ENCODE measurements at regions not wholly inside any gene's neighbourhood (a gene's known extent, or its start where the extent isn't known, plus 50 kb on each side); places are given as distances from the start of the nearest gene placed in this dataset.
A peak's percentile ranks its signal among the peaks of the same experiment; 100 is the strongest.

DNA sequence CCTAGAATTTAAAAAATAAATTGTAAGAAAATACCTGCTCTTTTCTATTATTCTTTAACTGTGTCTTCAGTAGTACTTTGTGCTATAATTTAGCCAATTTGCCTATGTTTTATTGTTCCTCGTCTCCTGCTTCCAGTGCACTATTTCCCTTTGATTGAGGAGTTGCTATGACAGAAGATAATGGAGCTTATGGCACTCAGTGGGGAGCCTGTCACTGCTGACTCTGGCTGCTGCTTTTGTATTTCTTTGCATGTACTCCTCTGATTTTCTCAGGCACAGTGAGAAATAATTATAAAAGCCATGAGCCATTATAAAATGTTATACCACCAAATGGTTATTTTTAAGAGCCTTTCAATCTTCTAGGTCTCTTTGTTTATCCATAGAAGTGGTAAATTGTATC lies 1310.8 kb upstream of the SLC39A10 start:
- no peaks in the 10 kb centered on the region for H3K9me3 ChIP-seq (ENCODE audit: insufficient read depth, low read depth, low read length)
- no peak overlapping the region for H3K27ac ChIP-seq (ENCODE audit: low read depth, low read length)
- H2AFZ ChIP-seq (ENCODE audit: low read depth, low read length) = no peak overlapping the region
- H4K20me1 ChIP-seq (ENCODE audit: insufficient read depth, low read length) = no peaks in the 10 kb centered on the region
- H3K36me3 ChIP-seq (ENCODE audit: insufficient read depth, low read length) = no peaks in the 10 kb centered on the region
- TF ChIP-seq, protein P1, sequence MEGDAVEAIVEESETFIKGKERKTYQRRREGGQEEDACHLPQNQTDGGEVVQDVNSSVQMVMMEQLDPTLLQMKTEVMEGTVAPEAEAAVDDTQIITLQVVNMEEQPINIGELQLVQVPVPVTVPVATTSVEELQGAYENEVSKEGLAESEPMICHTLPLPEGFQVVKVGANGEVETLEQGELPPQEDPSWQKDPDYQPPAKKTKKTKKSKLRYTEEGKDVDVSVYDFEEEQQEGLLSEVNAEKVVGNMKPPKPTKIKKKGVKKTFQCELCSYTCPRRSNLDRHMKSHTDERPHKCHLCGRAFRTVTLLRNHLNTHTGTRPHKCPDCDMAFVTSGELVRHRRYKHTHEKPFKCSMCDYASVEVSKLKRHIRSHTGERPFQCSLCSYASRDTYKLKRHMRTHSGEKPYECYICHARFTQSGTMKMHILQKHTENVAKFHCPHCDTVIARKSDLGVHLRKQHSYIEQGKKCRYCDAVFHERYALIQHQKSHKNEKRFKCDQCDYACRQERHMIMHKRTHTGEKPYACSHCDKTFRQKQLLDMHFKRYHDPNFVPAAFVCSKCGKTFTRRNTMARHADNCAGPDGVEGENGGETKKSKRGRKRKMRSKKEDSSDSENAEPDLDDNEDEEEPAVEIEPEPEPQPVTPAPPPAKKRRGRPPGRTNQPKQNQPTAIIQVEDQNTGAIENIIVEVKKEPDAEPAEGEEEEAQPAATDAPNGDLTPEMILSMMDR (IDR thresholded peaks at IDR 0.05; ENCODE audit: insufficient read depth, low read depth, low read length) = no peak
- no peak for TF ChIP-seq EZH2 (IDR thresholded peaks at IDR 0.05; ENCODE audit: insufficient read depth, low read length)
- Mint-ChIP-seq H3K36me3 (ENCODE audit: low read depth, unreplicated experiment) (no peaks in the 10 kb centered on the region), H3K27me3 (ENCODE audit: low read depth, unreplicated experiment) (no peaks in the 10 kb centered on the region), H3K4me1 (ENCODE audit: low read depth, unreplicated experiment) (peaks cover 5% of the 10 kb centered on the region), H3K4me3 (ENCODE audit: unreplicated experiment) (no peak overlapping the region), H3K27ac (ENCODE audit: unreplicated experiment) (no peak overlapping the region), H3K9me3 (ENCODE audit: unreplicated experiment) (no peaks in the 10 kb centered on the region)
- no peak for DNase-seq (ENCODE audit: low read depth)
- no peaks in the 10 kb centered on the region for H3K79me2 ChIP-seq (ENCODE audit: insufficient read depth, low read length)
- no peaks in the 10 kb centered on the region for H3K27me3 ChIP-seq (ENCODE audit: insufficient read depth, low read length)
- no peaks in the 10 kb centered on the region for H3K4me1 ChIP-seq (ENCODE audit: insufficient read depth, low read length)
- no peak overlapping the region for H3K4me2 ChIP-seq (ENCODE audit: low read length)
- FAIRE-seq = no peak
- no peak overlapping the region for H3K9ac ChIP-seq (ENCODE audit: low read length)
- H3K4me3 ChIP-seq (ENCODE audit: insufficient read depth, low read depth, low read length) = no peak overlapping the region

DNA sequence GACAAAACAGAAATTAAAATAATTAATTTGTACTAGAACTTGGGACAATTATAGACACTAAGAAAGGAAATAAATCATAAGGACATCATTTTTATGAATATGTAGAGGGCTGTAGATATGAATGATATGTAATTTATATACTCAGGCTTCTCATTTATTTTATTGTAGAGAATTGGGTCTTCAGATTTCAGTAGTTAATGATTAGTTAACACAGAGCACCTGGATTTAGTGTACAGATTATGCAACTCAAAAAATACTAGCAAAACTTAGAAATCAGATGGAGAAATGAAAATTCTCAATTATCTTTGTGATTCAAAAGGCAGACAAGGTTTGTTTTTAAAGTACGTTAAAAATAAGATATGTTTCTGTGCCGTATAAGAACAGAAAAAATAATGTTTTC lies 1311.7 kb upstream of the SLC39A10 start:
- no peaks in the 10 kb centered on the region for H3K36me3 ChIP-seq (ENCODE audit: insufficient read depth, low read length)
- no peaks in the 10 kb centered on the region for H3K4me1 ChIP-seq (ENCODE audit: insufficient read depth, low read length)
- H3K9me3 ChIP-seq (ENCODE audit: insufficient read depth, low read depth, low read length) = no peaks in the 10 kb centered on the region
- no peak overlapping the region for H3K27ac ChIP-seq (ENCODE audit: low read depth, low read length)
- H3K4me3 ChIP-seq (ENCODE audit: insufficient read depth, low read depth, low read length) = no peak overlapping the region
- H3K27me3 Mint-ChIP-seq (ENCODE audit: low read depth, unreplicated experiment) = no peaks in the 10 kb centered on the region
- peaks cover 8% of the 10 kb centered on the region for H3K4me1 Mint-ChIP-seq (ENCODE audit: low read depth, unreplicated experiment)
- H3K4me2 ChIP-seq (ENCODE audit: low read length) = no peak overlapping the region
- TF ChIP-seq EZH2 (IDR thresholded peaks at IDR 0.05; ENCODE audit: insufficient read depth, low read length) = no peak
- no peaks in the 10 kb centered on the region for H3K36me3 Mint-ChIP-seq (ENCODE audit: low read depth, unreplicated experiment)
- H3K27me3 ChIP-seq (ENCODE audit: insufficient read depth, low read length) = no peaks in the 10 kb centered on the region
- no peak overlapping the region for H3K9ac ChIP-seq (ENCODE audit: low read length)
- no peaks in the 10 kb centered on the region for H3K79me2 ChIP-seq (ENCODE audit: insufficient read depth, low read length)
- no peaks in the 10 kb centered on the region for H3K9me3 Mint-ChIP-seq (ENCODE audit: unreplicated experiment)
- no peak overlapping the region for H2AFZ ChIP-seq (ENCODE audit: low read depth, low read length)
- no peak for DNase-seq (ENCODE audit: low read depth)
- no peak overlapping the region for H3K27ac Mint-ChIP-seq (ENCODE audit: unreplicated experiment)
- H3K4me3 Mint-ChIP-seq (ENCODE audit: unreplicated experiment) = no peak overlapping the region
- no peak for FAIRE-seq
- no peaks in the 10 kb centered on the region for H4K20me1 ChIP-seq (ENCODE audit: insufficient read depth, low read length)

DNA sequence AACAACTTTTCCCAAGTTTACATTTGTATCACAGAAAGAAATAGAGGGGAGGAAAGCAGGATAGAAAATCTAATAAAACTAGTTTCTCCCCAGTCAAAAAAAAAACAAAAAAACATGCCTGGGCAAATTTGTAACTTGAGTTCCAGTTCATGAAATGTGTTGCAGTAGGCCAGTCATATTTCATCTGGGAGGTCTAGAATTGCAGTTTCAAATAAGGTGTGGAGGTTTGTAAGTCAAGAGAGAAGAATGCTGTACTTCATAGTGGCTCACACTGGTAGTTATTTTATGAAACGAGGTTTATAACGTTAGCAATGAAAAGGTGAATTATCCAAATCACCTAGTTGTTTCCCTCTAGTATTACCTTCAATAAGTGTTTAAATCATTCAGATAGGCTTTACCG lies 1313.9 kb upstream of the SLC39A10 start:
- H3K36me3 Mint-ChIP-seq (ENCODE audit: low read depth, unreplicated experiment) = no peaks in the 10 kb centered on the region
- H3K4me2 ChIP-seq (ENCODE audit: low read length) = no peak overlapping the region
- H3K9me3 ChIP-seq (ENCODE audit: insufficient read depth, low read depth, low read length) = no peaks in the 10 kb centered on the region
- peaks cover 8% of the 10 kb centered on the region for H3K4me1 Mint-ChIP-seq (ENCODE audit: low read depth, unreplicated experiment)
- no peaks in the 10 kb centered on the region for H3K4me1 ChIP-seq (ENCODE audit: insufficient read depth, low read length)
- H3K9ac ChIP-seq (ENCODE audit: low read length) = no peak overlapping the region
- peak overlapping the region; percentile 74 for H3K27ac Mint-ChIP-seq (ENCODE audit: unreplicated experiment)
- DNase-seq (ENCODE audit: low read depth) (no peak), FAIRE-seq (no peak)
- no peaks in the 10 kb centered on the region for H3K27me3 Mint-ChIP-seq (ENCODE audit: low read depth, unreplicated experiment)
- TF ChIP-seq EZH2 (IDR thresholded peaks at IDR 0.05; ENCODE audit: insufficient read depth, low read length) = no peak
- TF ChIP-seq, protein P1 (IDR thresholded peaks at IDR 0.05; ENCODE audit: insufficient read depth, low read depth, low read length) = no peak
- H2AFZ ChIP-seq (ENCODE audit: low read depth, low read length) = peak overlapping the region; percentile 44
- no peaks in the 10 kb centered on the region for H3K27me3 ChIP-seq (ENCODE audit: insufficient read depth, low read length)
- H3K27ac ChIP-seq (ENCODE audit: low read depth, low read length) = no peak overlapping the region
- no peaks in the 10 kb centered on the region for H3K79me2 ChIP-seq (ENCODE audit: insufficient read depth, low read length)
- H3K4me3 ChIP-seq (ENCODE audit: insufficient read depth, low read depth, low read length) = no peak overlapping the region
- no peaks in the 10 kb centered on the region for H3K9me3 Mint-ChIP-seq (ENCODE audit: unreplicated experiment)
- H3K4me3 Mint-ChIP-seq (ENCODE audit: unreplicated experiment) = no peak overlapping the region
- H4K20me1 ChIP-seq (ENCODE audit: insufficient read depth, low read length) = no peaks in the 10 kb centered on the region
- no peaks in the 10 kb centered on the region for H3K36me3 ChIP-seq (ENCODE audit: insufficient read depth, low read length)
